ENCODE measurements at regions not wholly inside any gene's neighbourhood (a gene's known extent, or its start where the extent isn't known, plus 50 kb on each side); places are given as distances from the start of the nearest gene placed in this dataset.
"Not testable (repeated sequence)": the region's sequence is repeated elsewhere in the genome, so short reads cannot be mapped to it uniquely, and the experiment has no call there.

GRCh38 chr14:71246539-71246938 lies 339.3 kb downstream of the PCNX1 start:
- Histone ChIP-seq H3K4me3 (no peak overlapping the region), H3K27ac (no peak overlapping the region)
- TF ChIP-seq CTCF (IDR thresholded peaks at IDR 0.05) = no peak
- no peak for DNase-seq (ENCODE audit: low spot score)

- no peak for TF ChIP-seq CTCF (IDR thresholded peaks at IDR 0.05)
- DNase-seq (ENCODE audit: low spot score) = no peak
- H3K4me3 ChIP-seq = no peak overlapping the region
- H3K27ac ChIP-seq = no peak overlapping the region
Observed at GRCh38 chr14:71247106-71247505, 339.8 kb downstream of the PCNX1 start.

GRCh38 chr14:71248194-71248593 lies 340.9 kb downstream of the PCNX1 start:
- no peak overlapping the region for H3K27ac ChIP-seq
- TF ChIP-seq CTCF (IDR thresholded peaks at IDR 0.05) = no peak
- DNase-seq (ENCODE audit: low spot score) = no peak
- H3K4me3 ChIP-seq = no peak overlapping the region

GRCh38 chr14:71250347-71250746 lies 343.1 kb downstream of the PCNX1 start:
- no peak for TF ChIP-seq CTCF (IDR thresholded peaks at IDR 0.05)
- Histone ChIP-seq H3K27ac (no peak overlapping the region), H3K4me3 (no peak overlapping the region)
- no peak for DNase-seq (ENCODE audit: low spot score)

GRCh38 chr14:71250791-71251190 lies 343.5 kb downstream of the PCNX1 start:
- no peak overlapping the region for H3K4me3 ChIP-seq
- H3K27ac ChIP-seq = no peak overlapping the region
- TF ChIP-seq CTCF (IDR thresholded peaks at IDR 0.05) = no peak
- no peak for DNase-seq (ENCODE audit: low spot score)

GRCh38 chr14:71254091-71254719 lies 346.9 kb downstream of the PCNX1 start:
- H3K4me3 ChIP-seq; DNase-seq (ENCODE audit: low spot score); H3K27ac ChIP-seq: not testable (repeated sequence)

- no peak overlapping the region for H3K4me3 ChIP-seq
- no peak for TF ChIP-seq CTCF (IDR thresholded peaks at IDR 0.05)
- DNase-seq (ENCODE audit: low spot score) = no peak
- H3K27ac ChIP-seq = no peak overlapping the region
Observed at GRCh38 chr14:71261206-71261605, 353.9 kb downstream of the PCNX1 start.

- DNase-seq (ENCODE audit: low spot score) = no peak
- no peak overlapping the region for H3K27ac ChIP-seq
- no peak overlapping the region for H3K4me3 ChIP-seq
- no peak for TF ChIP-seq CTCF (IDR thresholded peaks at IDR 0.05)
Observed at GRCh38 chr14:71262441-71262840, 355.2 kb downstream of the PCNX1 start.
